ENCODE measurements at regions not wholly inside any gene's neighbourhood (a gene's known extent, or its start where the extent isn't known, plus 50 kb on each side); places are given as distances from the start of the nearest gene placed in this dataset.

GRCh38 chr2:155381436-155381835, 682.9 kb downstream of the KCNJ3 start:
- DNase-seq: peak; percentile 5

GRCh38 chr2:155379494-155379893, 681.0 kb downstream of the KCNJ3 start:
- DNase-seq: no peak

DNA sequence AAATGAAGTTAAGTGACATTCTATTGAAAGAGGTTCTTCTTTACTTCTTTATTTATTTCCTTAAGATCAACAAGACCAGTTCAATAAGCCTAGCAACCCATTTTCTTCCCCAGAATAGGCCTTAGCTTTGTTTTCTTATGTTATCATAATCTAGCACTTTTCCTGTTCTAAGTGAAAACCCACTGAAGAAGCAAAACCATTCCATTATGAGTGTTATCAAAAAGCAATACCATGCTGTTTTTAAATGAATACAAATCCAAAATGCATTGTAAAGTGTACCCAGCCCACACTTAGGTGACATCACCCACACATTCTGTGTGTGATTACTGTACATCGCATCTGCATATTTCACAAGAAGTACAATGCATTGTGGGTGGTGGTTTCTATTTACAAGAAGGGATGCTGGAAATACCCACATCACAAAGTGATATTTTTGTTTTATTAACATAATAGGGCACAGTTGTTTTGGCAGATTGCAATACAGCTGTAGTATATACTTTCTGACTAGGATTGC, 679.5 kb downstream of the KCNJ3 start:
- DNase-seq: no peak

- peak; percentile 51 for DNase-seq
These were observed 678.8 kb downstream of the KCNJ3 start for GRCh38 chr2:155377266-155377680.

GRCh38 chr2:155372969-155373368, 674.5 kb downstream of the KCNJ3 start:
- DNase-seq: peak; percentile 46

DNA sequence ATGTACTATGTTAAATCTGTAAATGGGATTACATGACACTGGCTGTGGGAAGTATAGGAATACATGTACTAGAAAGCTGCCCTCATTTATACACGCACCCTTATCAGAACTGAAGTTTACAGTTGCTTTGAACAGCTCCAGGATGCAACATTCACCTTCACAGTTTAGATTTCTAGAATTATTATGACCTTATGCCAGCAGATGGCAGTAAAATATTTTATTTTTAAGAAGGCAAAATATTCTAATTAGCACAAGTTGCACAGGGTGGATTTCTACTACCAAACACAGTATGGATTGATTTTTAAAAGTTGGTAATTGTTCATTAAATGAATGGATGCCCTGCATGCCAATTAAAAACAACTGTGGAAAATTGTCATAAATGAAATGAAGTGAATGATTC, 670.4 kb downstream of the KCNJ3 start:
- DNase-seq: peak; percentile 44

DNA sequence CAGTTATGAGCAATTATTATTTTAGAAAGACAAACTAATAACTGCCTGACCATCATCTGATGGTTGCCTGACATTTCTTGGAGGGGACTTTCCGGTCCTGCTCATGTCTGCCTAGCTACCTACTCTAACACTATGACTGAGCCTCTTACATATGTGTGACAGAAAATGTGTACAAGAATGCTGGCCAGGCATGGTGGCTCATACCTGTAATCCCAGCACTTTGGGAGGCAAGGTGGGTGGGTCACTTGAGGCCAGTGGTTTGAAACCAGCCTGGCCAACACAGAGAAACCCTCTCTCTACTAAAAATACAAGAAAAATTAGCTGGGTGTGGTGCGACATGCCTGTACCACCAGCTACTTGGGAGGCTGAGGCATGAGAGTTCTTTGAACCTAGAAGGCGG, 666.3 kb downstream of the KCNJ3 start:
- no peak for DNase-seq

- DNase-seq: no peak
These were observed 664.9 kb downstream of the KCNJ3 start for GRCh38 chr2:155363349-155363888.

- no peak for DNase-seq
These were observed 658.7 kb downstream of the KCNJ3 start for GRCh38 chr2:155357172-155357571.

- no peak for DNase-seq
These were observed 657.8 kb downstream of the KCNJ3 start for GRCh38 chr2:155356250-155356649.

DNA sequence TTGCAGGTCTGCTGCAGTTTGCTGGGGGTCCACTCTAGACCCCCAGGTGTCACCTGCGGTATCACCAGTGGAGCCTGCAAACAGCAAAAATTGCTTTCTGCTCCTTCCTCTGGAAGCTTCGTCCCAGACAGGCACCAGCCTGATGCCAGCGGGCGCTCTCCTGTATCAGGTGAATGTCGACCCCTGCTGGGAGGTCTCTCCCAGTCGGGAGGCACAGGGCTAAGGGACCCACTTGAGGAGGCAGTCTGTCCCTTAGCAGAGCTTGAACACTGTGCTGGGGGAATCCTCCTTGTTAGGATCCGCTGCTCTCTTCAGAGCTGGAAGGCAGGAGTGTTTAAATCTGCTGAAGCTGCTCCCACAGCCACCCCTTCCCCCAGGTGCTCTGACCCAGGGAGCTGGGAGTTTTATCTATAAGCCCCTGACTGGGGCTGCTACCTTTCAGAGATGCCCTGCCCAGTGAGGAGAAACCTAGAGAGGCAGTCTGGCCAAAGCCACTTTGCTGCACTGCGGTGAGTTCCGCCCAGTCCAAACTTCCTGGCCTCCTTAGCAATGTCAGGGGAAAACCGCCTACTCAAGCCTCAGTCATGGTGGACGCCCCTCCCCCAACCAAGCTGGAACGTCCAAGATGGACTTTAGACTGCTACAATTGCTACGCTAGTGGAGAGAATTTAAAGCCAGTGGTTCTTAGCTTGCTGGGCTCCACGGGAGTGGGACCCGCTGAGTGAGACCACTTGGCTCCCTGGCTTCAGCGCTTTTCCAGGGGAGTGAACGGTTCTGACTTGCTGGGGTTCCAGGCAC, 652.5 kb downstream of the KCNJ3 start:
- DNase-seq: no peak

- DNase-seq: no peak
These were observed 633.5 kb downstream of the KCNJ3 start for GRCh38 chr2:155332016-155332415.

- DNase-seq: no peak
These were observed 621.7 kb downstream of the KCNJ3 start for GRCh38 chr2:155320236-155320635.

DNA sequence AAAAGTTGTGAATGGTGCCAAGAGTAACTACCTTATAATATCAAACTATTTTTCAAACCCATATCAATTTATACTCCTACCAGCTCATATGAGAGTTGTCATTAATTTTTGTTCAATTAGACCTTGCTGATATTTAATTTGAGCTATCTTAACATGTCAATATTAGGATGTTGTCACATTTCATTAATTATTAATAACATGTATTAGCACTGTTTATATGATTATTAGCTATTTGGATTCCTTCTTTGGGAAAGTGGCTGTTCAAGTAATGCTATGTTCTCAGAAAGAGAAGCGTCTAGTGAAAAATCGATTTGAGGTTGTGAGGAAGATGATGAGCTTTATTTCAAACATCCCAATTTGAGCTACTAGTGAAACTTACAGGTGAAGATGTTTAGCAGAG, 620.2 kb downstream of the KCNJ3 start:
- no peak for DNase-seq

GRCh38 chr2:155315768-155316167, 617.3 kb downstream of the KCNJ3 start:
- no peak for DNase-seq

DNA sequence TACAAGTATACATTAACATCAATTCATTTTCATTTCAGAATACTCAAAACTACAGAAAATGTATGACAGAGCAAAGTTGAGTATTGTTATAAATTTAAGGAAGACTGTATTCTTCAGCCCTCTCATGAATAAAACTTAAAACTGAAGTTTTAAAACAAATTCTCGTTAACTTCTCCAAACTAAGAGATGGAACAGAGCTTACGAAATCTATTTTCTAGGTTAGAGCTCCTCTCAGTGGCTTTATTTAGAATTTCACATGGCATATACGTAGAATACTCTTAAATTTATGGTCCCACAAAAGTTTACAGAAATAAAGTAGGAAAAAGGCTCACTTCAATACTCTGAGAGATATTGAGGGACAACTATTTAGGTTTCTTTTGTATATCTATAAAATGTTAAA, 612.1 kb downstream of the KCNJ3 start:
- DNase-seq: peak; percentile 46

GRCh38 chr2:155309483-155309882, 611.0 kb downstream of the KCNJ3 start:
- no peak for DNase-seq

GRCh38 chr2:155308367-155309009, 610.0 kb downstream of the KCNJ3 start:
- no peak for DNase-seq

GRCh38 chr2:155301221-155301620, 602.7 kb downstream of the KCNJ3 start:
- no peak for DNase-seq

DNA sequence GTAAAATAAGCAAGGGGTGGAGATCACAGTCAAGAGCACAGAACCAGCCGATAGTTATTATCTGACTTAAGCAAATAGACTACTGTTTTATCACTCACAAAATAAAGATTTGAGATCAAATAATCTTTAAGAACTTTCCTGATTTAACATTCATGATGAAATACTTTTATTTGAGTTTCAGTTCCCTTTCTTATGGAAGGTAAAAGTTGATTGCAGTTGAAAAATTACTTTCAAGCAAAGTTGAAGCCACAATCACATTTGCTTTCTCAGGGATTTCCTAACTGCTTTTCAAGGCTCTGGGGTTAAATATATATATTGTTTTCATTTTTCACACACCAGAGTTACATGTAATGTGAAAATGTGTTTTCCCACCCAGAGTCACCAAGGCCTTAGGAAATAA, 599.5 kb downstream of the KCNJ3 start:
- no peak for DNase-seq

GRCh38 chr2:155294358-155294757, 595.9 kb downstream of the KCNJ3 start:
- DNase-seq: no peak

- DNase-seq: no peak
These were observed 583.4 kb downstream of the KCNJ3 start for GRCh38 chr2:155281907-155282306.

GRCh38 chr2:155273323-155273722, 574.8 kb downstream of the KCNJ3 start:
- DNase-seq: no peak

DNA sequence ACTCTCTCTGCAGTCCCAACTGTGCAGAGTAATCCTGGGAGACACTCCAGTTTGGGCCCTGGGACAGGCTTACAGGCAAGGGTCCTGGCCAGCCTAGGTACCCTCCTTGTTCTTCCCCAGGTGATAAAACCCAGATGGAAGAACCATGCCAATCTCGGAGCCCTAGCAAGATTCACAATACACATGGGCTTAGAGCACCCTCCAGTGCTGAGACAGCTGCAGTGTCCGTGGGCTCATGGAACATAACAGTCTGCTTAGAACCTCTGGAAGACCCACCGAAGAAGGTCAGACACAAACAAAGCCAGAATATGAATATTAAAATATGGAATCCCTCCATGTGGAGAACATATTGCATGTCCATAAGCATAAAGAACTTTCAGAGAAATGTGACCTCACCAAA, 568.1 kb downstream of the KCNJ3 start:
- DNase-seq: no peak

All from tongue (tissue), 1 donor.